Medulla oblongata (tissue), 1 donor: ENCODE measurements at regions not wholly inside any gene's neighbourhood (a gene's known extent, or its start where the extent isn't known, plus 50 kb on each side); places are given as distances from the start of the nearest gene placed in this dataset.
"Not testable (repeated sequence)": the region's sequence is repeated elsewhere in the genome, so short reads cannot be mapped to it uniquely, and the experiment has no call there.

Experiments
- DNase-seq: peaks from one replicate; pipeline ENCODE4 v3.0.0-alpha.2; 2015; ENCODE audit errors: extremely low spot score

- DNase-seq, result no peak
Observed at GRCh38 chr5:33209252-33209651, 231.5 kb upstream of the TARS1 start.

- DNase-seq, result not testable (repeated sequence)
Observed at GRCh38 chr5:33210221-33210620, 230.5 kb upstream of the TARS1 start.

- DNase-seq, result no peak
Observed at GRCh38 chr5:33210978-33211377, 229.8 kb upstream of the TARS1 start.

GRCh38 chr5:33212439-33212838, 228.3 kb upstream of the TARS1 start:
- no peak for DNase-seq

- DNase-seq, result no peak
Observed at GRCh38 chr5:33212900-33213299, 227.9 kb upstream of the TARS1 start.

- DNase-seq, result no peak
Observed at GRCh38 chr5:33223563-33224284, 217.0 kb upstream of the TARS1 start.

- DNase-seq, result no peak
Observed at GRCh38 chr5:33224285-33224961, 216.3 kb upstream of the TARS1 start.

GRCh38 chr5:33227247-33227646, 213.5 kb upstream of the TARS1 start:
- DNase-seq, result no peak

- DNase-seq, result no peak
Observed at GRCh38 chr5:33227746-33228145, 213.0 kb upstream of the TARS1 start.

GRCh38 chr5:33228149-33228548, 212.6 kb upstream of the TARS1 start:
- DNase-seq, result no peak

GRCh38 chr5:33229216-33229615, 211.5 kb upstream of the TARS1 start:
- DNase-seq, result peak; percentile 9

GRCh38 chr5:33230467-33231078, 210.2 kb upstream of the TARS1 start:
- no peak for DNase-seq

GRCh38 chr5:33231214-33231710, 209.5 kb upstream of the TARS1 start:
- DNase-seq, result no peak

GRCh38 chr5:33231935-33232334, 208.8 kb upstream of the TARS1 start:
- DNase-seq, result no peak

- DNase-seq, result no peak
Observed at GRCh38 chr5:33232731-33233505, 207.8 kb upstream of the TARS1 start.

- DNase-seq, result no peak
Observed at GRCh38 chr5:33235304-33235703, 205.5 kb upstream of the TARS1 start.

GRCh38 chr5:33235824-33236223, 204.9 kb upstream of the TARS1 start:
- no peak for DNase-seq

- no peak for DNase-seq
Observed at GRCh38 chr5:33237471-33237870, 203.3 kb upstream of the TARS1 start.

GRCh38 chr5:33238826-33239695, 201.7 kb upstream of the TARS1 start:
- no peak for DNase-seq

- DNase-seq, result no peak
Observed at GRCh38 chr5:33240558-33240957, 200.2 kb upstream of the TARS1 start.

- DNase-seq, result peak; percentile 48
Observed at GRCh38 chr5:33241802-33242201, 199.0 kb upstream of the TARS1 start.
